Hepatocyte (in vitro differentiated cells): ENCODE measurements at regions not wholly inside any gene's neighbourhood (a gene's known extent, or its start where the extent isn't known, plus 50 kb on each side); places are given as distances from the start of the nearest gene placed in this dataset.

ENCODE experiments used
- CTCF ChIP-seq: fragments of 200-600 bp; sonication (generic); IDR thresholded peaks from 2 replicates; pipeline ENCODE4 v1.5.1; 2016; ENCODE audit warnings: antibody characterized with exemption, mild to moderate bottlenecking; ENCODE audit not compliant: poor library complexity
- EZH2 ChIP-seq: fragments of 200-600 bp; sonication (generic); IDR thresholded peaks from 2 replicates; pipeline ENCODE4 v1.6.1; 2016; ENCODE audit warnings: antibody characterized with exemption, mild to moderate bottlenecking, borderline replicate concordance
- EZH2phosphoT487 ChIP-seq: fragments of 200-600 bp; sonication (generic); IDR thresholded peaks from one replicate; pipeline ENCODE4 v1.6.1; 2018; ENCODE audit warnings: antibody characterized with exemption, mild to moderate bottlenecking, low read depth, moderate library complexity; ENCODE audit not compliant: unreplicated experiment, severe bottlenecking

DNA sequence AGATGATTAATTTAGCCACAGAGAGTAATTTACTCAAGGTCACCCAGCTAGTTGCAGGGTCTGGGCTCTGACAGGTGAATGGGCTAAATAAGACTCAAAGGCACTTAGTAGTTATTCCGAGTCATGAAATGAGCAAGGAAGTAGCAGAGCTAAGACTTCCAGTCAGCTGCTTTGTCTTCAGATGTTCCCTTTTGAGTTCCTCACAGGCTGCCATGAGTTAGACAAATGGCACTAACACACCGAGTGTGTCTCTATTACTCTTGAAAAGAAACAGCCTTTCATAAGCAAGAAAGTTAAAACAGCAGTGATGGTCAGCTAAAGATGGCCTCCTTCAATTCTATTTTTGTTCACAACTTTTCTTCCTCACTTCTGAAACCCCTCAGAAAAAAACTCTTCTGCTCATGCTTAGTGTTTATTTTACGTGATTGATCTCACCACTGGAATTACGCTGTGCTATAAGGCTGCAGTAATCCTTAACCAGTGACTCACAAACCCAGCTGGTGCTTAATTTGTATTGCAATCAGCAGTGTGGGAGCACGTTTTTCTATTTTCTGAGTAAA is 389.1 kb downstream of the AASDHPPT start:
- TF ChIP-seq CTCF: no peak
- TF ChIP-seq EZH2phosphoT487: no peak
- TF ChIP-seq EZH2: no peak
